ENCODE measurements at regions not wholly inside any gene's neighbourhood (a gene's known extent, or its start where the extent isn't known, plus 50 kb on each side); places are given as distances from the start of the nearest gene placed in this dataset.

DNA sequence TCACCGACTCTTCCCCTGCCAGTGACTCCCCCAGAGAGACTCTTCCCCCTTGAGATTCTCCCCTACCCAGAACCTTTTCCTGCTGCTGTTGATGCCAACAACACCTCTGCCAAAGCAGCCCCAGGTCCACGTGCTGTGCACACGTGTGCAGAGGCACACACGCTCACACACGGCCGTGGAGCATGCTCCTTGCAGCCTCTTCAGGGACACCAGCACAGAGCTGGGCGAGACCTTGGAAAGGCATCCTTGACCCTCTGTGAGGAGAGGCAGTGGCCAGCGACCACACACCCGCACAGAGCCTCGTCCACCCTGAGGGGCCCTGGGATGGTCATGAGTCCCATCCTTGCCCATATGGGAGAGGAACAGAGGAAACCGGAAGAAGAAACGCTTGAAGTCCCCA lies 181.9 kb downstream of the RBFOX3 start (continued):
- TF ChIP-seq, protein P1, sequence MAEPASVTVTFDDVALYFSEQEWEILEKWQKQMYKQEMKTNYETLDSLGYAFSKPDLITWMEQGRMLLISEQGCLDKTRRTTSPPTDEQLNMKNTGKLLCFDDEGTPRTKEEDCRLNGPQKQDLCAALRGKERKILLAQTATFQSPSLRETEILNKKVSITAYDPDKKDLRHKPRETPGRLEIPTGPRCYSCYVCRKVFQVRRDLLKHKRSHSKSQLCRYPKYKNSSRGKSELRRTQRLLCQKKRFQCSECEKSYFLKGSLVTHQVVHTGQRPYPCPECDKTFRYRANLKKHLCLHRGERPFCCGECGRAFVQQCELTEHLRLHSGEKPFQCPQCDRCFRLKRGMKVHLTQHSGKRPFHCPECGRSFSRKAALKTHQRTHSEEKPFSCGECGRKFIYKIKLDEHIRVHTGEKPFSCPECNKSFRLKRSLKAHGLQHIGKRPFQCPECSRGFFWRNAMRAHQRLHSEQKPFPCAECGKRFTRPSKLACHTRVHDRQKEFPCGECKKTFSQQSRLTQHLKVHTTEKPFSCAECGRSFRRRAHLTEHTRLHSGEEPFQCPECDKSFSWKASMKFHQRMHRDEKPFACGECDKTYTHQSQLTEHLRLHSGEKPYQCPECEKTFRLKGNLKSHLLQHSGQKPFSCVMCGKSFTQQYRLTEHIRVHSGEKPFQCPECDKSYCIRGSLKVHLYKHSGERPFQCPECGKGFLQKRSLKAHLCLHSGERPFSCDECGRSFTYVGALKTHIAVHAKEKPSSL (CRISPR knock-in tag; conservative IDR thresholded peaks at IDR 0.05) = no peak

DNA sequence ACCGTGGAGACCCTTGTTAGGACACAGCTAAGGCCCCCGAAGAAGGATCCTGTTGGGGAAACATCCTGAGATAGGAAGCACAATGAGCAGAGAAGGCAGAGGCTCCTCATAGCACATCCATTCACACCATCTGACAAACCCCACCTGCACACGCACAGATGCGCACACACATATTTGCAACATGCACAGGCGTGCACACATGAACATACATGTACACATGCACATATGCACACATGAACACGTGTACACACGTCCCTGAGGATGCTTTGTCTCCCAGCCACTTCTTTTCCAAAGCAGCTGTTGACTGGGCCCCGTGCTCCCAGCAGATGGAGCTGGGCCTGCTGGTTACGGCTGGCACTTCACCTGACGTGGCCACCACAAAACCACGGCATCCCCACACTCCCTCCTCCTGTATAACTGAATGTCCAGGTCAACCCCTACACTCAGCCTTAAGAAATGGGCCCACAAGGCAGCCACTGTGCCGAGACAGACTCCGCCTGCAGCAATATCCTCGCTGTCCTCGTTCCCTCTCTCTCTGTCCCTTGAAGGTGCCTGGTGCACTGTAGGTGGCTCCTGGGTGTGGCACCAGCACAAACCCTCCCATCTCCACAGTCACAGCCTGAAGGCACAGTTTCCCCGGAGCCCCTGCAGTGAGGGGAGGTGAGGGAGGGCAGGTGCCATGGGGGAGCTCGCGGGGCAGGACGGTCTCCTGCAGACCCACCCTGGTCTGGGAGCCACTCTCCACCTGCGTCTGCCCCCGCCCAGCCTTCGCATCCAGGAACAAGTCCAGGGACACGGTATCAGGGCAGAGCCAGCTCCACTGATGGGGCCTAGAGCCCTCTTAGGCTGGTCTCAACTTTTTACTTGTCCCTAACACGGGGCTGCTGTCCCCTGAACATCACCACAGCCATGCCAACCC lies 183.0 kb downstream of the RBFOX3 start:
- no peak for TF ChIP-seq MXD4 (CRISPR knock-in tag; IDR thresholded peaks at IDR 0.05; ENCODE audit: borderline replicate concordance)
- Mint-ChIP-seq H3K4me1 (no peaks in the 10 kb centered on the region), H3K9me3 (no peaks in the 10 kb centered on the region), H3K4me3 (no peak overlapping the region), H3K36me3 (no peaks in the 10 kb centered on the region), H3K27me3 (ENCODE audit: low read depth) (no peaks in the 10 kb centered on the region), H3K27ac (no peak overlapping the region)
- ATAC-seq (no peak), DNase-seq (ENCODE audit: low spot score) (no peak)
- CTCF ChIA-PET = interaction anchor here (2.2 kb wide), 1 partner anchor 27 kb away, joined by 8 read pairs; no protein-coding TSS in a partner anchor
- POLR2A ChIA-PET = no interaction called here

DNA sequence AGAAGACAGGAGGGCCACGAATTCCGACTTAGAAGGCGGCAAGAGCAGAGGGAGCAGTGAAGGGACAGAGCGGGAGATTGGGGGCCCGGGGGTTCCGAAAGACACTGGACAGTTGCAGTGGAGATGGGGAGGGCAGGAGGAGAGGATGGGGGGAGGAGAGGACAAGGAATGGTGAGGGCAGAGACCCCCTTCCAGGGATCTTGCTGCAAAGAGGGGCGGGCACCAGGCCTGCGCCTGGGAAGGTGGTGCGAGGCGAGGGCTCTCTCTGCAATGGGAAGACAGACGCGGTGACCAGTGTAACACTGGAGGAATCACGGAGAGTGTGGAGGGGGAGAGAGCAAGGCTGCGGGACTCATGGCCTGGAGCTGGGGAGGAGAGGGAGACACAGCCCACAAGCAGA lies 185.2 kb downstream of the RBFOX3 start:
- Mint-ChIP-seq H3K4me3 (no peak overlapping the region), H3K4me1 (no peaks in the 10 kb centered on the region), H3K27ac (no peak overlapping the region), H3K36me3 (no peaks in the 10 kb centered on the region), H3K27me3 (ENCODE audit: low read depth) (no peaks in the 10 kb centered on the region), H3K9me3 (no peaks in the 10 kb centered on the region)
- no peak for ATAC-seq
- DNase-seq (ENCODE audit: low spot score) = no peak
- TF ChIP-seq CREM (CRISPR knock-in tag; IDR thresholded peaks at IDR 0.05) (no peak), OVOL2 (CRISPR knock-in tag; IDR thresholded peaks at IDR 0.05; ENCODE audit: borderline replicate concordance) (no peak), GTF2I (CRISPR knock-in tag; conservative IDR thresholded peaks at IDR 0.05) (no peak), ZNF416 (CRISPR knock-in tag; IDR thresholded peaks at IDR 0.05) (no peak), ZNF317 (CRISPR knock-in tag; IDR thresholded peaks at IDR 0.05; ENCODE audit: borderline replicate concordance, low read depth) (no peak), NR2C2 (CRISPR knock-in tag; IDR thresholded peaks at IDR 0.05) (no peak), ZNF423 (CRISPR knock-in tag; IDR thresholded peaks at IDR 0.05) (no peak)
- TF ChIP-seq, protein P2, sequence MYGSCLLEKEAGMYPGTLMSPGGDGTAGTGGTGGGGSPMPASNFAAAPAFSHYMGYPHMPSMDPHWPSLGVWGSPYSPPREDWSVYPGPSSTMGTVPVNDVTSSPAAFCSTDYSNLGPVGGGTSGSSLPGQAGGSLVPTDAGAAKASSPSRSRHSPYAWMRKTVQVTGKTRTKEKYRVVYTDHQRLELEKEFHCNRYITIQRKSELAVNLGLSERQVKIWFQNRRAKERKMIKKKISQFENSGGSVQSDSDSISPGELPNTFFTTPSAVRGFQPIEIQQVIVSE (CRISPR knock-in tag; IDR thresholded peaks at IDR 0.05; ENCODE audit: borderline replicate concordance) = no peak
- TF ChIP-seq, protein P3, sequence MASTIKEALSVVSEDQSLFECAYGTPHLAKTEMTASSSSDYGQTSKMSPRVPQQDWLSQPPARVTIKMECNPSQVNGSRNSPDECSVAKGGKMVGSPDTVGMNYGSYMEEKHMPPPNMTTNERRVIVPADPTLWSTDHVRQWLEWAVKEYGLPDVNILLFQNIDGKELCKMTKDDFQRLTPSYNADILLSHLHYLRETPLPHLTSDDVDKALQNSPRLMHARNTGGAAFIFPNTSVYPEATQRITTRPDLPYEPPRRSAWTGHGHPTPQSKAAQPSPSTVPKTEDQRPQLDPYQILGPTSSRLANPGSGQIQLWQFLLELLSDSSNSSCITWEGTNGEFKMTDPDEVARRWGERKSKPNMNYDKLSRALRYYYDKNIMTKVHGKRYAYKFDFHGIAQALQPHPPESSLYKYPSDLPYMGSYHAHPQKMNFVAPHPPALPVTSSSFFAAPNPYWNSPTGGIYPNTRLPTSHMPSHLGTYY (CRISPR knock-in tag; IDR thresholded peaks at IDR 0.05) = no peak
- CTCF ChIA-PET = interaction anchor here (1.1 to 2.2 kb wide), 2 partner anchors 25 kb away, joined by 3 to 8 read pairs; no protein-coding TSS in a partner anchor
- POLR2A ChIA-PET = no interaction called here

DNA sequence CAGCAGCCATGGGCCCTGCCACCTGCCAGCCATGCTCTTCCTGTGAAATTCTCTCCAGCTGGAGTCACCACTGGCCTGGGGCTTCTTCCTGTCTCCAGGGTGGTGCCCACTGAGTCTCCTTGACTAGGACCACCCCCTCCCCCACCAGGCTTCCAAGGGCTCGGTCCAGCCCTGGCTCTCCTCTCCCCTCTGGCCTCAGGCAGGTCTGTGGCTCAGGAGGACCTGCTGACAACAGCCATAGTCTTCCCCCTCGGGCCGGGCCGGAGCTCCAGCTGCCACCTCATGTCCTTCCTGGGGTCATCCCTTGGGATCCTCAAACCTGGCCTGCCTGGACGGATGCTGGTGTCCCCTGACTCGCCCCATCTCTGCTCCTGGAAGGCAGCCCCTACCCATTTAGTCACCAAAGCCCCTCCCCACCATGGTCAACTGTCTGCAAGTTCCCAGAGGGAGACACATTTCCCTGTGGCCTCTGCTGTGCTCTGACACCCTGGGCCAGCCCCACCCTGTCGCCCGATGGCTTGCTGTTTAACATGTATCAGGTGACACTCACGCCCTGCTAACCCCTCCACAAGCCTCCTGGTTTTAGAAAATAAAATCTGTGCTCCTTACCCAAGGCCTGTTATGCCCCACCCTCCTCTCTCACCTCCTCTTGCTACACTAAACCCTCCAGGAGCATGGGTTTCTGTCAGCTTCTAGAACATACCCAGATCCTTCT lies 186.2 kb downstream of the RBFOX3 start:
- POLR2A ChIA-PET = interaction anchor here (0.7 kb wide), 1 partner anchor 200 kb away, joined by 3 read pairs; no protein-coding TSS in a partner anchor
- no peak overlapping the region for H3K4me3 Mint-ChIP-seq
- no peak for DNase-seq (ENCODE audit: low spot score)

More for the DNA sequence above, 186.2 kb downstream of the RBFOX3 start:
- Mint-ChIP-seq H3K36me3 (no peaks in the 10 kb centered on the region), H3K27ac (no peak overlapping the region), H3K4me1 (no peaks in the 10 kb centered on the region), H3K27me3 (ENCODE audit: low read depth) (no peaks in the 10 kb centered on the region), H3K9me3 (no peaks in the 10 kb centered on the region)
- no peak for ATAC-seq
- CTCF ChIA-PET = interaction anchor here (1.0 to 1.1 kb wide), 2 partner anchors 13 to 24 kb away, joined by 3 read pairs; no protein-coding TSS in a partner anchor
- TF ChIP-seq, protein P4, sequence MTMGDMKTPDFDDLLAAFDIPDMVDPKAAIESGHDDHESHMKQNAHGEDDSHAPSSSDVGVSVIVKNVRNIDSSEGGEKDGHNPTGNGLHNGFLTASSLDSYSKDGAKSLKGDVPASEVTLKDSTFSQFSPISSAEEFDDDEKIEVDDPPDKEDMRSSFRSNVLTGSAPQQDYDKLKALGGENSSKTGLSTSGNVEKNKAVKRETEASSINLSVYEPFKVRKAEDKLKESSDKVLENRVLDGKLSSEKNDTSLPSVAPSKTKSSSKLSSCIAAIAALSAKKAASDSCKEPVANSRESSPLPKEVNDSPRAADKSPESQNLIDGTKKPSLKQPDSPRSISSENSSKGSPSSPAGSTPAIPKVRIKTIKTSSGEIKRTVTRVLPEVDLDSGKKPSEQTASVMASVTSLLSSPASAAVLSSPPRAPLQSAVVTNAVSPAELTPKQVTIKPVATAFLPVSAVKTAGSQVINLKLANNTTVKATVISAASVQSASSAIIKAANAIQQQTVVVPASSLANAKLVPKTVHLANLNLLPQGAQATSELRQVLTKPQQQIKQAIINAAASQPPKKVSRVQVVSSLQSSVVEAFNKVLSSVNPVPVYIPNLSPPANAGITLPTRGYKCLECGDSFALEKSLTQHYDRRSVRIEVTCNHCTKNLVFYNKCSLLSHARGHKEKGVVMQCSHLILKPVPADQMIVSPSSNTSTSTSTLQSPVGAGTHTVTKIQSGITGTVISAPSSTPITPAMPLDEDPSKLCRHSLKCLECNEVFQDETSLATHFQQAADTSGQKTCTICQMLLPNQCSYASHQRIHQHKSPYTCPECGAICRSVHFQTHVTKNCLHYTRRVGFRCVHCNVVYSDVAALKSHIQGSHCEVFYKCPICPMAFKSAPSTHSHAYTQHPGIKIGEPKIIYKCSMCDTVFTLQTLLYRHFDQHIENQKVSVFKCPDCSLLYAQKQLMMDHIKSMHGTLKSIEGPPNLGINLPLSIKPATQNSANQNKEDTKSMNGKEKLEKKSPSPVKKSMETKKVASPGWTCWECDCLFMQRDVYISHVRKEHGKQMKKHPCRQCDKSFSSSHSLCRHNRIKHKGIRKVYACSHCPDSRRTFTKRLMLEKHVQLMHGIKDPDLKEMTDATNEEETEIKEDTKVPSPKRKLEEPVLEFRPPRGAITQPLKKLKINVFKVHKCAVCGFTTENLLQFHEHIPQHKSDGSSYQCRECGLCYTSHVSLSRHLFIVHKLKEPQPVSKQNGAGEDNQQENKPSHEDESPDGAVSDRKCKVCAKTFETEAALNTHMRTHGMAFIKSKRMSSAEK (CRISPR knock-in tag; IDR thresholded peaks at IDR 0.05; ENCODE audit: borderline replicate concordance) = no peak
- no peak for TF ChIP-seq NR2C2 (CRISPR knock-in tag; IDR thresholded peaks at IDR 0.05)
- TF ChIP-seq ZBTB21 (CRISPR knock-in tag; IDR thresholded peaks at IDR 0.05; ENCODE audit: borderline replicate concordance) = no peak
- no peak for TF ChIP-seq CREB1 (CRISPR knock-in tag; IDR thresholded peaks at IDR 0.05)
- no peak for TF ChIP-seq NFE2L1 (CRISPR knock-in tag; IDR thresholded peaks at IDR 0.05)

All from WTC11 (cell line).